OCI-M1 (cell line): ENCODE measurements at regions not wholly inside any gene's neighbourhood (a gene's known extent, or its start where the extent isn't known, plus 50 kb on each side); places are given as distances from the start of the nearest gene placed in this dataset.
"Not testable (repeated sequence)": the region's sequence is repeated elsewhere in the genome, so short reads cannot be mapped to it uniquely, and the experiment has no call there.

Experiments
- DNase-seq: peaks from one replicate; lab custom pipeline; 2025; lab: John Stamatoyannopoulos, UW

DNA sequence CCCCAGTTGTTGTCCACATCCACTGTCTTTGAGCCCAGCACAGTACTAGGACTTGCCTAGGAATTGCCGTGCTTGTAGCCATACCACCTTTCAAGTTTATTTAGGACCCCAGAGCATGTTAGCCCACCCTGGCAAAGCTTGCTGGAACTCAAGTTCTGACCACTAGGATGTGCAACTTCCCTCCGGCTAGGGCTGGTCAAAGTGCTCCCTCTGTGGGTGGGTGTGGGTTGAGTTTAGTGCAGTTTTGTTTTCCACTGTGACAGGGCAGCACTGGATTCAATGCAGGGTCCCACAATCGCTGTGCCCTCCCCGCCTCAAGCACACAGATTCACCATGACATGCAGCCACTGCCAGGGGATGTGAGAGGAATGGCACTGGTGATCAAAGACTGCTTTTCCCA is 96.0 kb downstream of the RASGEF1B start:
- DNase-seq: no peak

DNA sequence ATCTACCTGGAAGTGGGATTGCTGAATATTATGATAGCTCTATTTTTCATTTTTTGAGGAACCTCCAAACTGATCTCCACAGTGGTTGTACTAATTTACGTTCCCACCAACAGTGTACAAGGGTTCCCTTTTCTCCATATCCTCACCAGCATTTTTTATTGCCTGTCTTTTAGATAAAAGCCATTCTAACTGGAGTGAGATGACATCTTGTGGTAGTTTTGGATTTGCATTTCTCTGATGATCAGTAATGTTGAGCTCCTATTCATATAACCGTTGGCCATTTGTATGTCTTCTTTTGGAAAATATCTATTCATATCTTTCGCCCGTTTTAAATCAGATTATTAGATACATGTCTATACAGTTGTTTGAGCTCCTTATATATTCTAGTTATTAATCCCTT is 101.8 kb downstream of the RASGEF1B start:
- peak; percentile 18 for DNase-seq

DNA sequence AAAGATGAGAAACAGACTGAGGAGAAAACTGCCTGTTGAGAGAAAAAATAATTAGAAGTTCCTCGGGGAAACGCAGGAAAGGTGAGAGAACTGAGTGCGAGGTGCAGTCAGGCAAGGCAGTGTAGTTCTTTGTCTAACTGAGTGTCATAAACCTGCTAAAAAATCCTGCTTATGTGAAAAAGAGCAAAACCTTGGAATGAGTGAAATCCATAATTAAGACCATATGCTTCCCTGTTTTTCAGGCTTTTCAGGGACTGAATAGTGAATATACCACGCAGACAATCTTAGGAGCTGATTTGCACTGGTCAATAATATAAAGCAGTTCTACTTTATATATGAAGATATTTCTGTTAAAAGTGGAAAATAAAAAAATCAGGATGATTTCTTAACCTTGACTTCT is 104.9 kb downstream of the RASGEF1B start:
- no peak for DNase-seq

DNA sequence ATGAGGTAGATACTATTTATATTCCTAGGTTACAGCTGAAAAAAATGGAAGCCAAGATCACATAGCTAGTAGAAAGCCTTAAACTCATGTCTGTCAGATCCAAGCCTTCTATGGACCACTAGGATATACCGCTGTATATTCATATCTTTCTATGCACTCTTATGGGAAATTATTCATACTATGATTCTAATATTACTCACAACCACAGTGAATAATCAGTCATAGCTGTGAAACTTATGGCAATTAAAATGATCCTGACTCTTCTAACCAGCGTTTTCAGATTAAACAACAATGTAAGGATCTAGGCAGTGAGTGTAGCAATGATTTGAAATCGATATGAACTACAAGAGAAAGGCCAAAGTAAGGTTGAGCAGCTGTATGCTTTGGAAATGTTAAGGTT is 111.0 kb downstream of the RASGEF1B start:
- DNase-seq: no peak

DNA sequence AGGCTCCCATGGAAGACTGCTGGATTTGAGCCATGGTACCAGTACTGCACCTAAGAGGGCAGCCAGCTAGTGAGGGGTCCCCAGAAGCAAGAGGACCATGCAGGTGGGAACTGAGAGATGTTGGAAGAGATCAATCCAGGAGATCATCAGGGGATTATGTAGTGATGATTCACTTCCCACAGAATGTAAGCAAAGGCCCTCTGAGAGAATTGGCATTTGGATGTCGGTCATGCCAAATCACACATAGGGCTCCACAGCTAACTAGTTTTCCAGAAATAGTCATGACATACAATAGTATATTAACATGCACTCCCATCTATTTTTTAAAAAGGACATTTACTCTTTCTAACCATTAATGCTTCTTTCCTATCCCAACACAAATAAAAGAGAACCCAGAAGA is 112.5 kb downstream of the RASGEF1B start:
- no peak for DNase-seq

DNA sequence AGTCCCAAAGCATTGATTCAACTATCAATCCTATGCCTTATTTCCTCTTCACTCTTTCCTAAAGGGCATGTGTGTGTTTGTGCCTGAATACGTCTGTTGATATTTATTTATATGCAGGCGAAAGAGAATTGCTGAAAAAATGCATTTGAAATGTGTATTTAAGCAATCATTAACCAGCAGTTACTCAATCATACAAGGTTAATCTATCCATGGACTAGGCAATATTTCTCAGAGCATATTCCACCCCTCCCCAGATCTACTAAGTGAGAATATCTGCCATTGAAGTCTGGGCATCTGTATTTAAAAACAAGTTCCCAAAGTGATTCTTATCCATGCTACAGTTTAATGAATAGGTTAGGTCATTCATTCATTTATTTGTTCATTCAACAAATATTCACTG is 113.6 kb downstream of the RASGEF1B start:
- DNase-seq: no peak

DNA sequence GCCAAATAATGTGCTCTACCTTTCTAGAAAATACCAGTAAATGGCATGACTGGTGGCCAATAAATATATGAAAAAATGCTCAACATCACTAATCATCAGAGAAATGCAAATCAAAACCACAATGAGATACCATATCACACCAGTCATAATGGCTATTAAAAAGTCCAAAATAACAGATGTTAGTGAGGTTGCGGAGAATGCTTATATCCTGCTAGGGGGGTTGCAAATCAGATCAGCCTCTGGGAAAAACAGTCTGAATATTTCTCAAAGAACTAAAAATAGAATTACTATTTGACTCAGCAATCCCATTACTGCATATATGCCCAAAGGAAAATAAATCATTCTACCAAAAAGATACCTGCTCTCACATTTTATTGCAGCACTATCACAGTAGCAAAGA is 115.1 kb downstream of the RASGEF1B start:
- no peak for DNase-seq

DNA sequence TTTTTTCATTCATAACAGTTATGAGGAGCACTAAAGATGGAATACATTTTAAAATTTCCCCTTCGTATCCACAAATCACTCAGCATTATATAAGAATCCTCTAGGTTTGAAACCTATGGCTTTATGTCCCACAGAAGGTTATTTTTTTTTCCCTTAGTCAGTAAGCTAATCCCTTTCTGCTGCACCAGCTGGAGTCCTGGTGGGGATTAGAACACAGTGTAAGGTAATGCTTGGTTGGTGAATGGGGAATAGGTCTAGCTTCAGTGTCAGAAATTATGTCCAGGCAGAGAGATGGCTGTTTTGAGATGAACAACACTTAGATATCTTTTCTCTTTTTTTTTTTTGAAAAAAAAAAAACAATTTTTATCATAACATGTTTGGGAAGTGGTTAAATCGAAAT is 116.6 kb downstream of the RASGEF1B start:
- DNase-seq: no peak

DNA sequence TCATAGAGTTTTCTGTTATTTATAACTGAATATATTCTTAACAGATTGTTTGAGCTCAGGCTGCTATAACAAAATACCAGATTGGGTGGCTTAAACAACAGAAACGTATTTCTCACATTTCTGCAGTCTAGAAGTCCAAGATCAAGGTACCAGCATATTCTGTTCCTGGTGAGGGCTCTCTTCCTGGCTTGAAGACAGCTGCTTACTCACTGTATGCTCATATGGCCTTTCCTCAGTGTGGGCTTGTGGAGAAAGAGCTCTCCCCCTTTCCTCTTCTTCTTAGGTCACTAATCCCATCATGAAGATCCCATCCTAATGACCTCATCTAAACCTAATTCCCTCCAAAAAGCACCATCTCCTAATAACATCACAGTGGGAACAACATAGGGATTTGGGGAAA is 117.8 kb downstream of the RASGEF1B start:
- DNase-seq: no peak

DNA sequence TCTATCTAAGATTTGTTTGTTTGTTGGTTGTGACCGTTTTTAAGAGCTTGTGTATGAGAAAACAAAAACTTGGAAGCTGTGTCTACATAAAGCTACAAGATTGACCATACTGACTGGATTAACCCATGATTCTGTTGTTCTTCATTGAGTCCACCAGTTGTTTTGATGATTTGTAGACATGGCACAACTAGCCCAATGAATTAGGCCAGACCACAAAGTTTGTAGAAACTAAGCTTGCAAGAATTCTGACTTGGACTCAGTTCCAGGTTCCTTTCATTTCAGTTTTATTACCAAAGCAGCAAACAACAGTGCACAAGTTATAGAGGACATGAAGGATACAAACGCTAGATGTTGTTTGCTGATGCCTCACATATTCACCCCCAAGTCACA is 119.3 kb downstream of the RASGEF1B start:
- DNase-seq: no peak

DNA sequence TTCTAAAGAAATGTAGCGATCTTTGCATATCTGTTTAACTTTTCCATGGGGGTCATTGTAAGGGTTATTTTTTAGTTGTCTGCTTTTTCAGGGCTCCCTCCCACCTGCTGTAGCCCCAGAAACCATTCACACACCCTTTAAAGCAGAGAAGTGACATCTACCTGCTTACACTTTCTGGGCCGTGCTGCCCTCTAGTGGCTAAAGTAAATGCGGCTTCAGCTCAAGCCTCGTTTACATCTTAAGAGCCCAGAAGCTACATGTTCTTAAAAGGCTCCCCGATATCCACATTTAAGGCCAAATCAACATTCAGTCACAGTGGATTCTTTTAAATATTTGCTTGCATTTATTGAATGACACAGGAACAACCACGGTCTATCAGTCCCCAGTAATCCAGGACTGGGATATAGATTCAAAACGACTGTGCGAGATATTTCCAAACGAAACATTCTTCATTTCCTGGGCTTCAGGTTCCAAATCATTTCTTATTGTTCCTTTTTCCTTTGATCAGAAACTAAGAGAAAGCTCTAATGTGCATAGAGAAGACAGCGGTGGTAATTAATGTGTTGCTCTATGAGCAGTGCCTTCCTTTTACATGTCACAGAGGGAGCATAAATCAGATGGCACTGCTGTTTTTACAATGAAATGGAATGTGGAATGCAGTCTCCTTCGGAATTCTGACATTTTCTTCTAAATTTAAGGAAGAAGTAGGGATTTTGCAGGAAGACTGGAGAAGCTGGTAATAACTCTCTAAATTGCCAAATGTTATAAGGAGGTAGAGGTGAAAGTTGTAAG is 119.9 kb downstream of the RASGEF1B start:
- peak; percentile 84 for DNase-seq

DNA sequence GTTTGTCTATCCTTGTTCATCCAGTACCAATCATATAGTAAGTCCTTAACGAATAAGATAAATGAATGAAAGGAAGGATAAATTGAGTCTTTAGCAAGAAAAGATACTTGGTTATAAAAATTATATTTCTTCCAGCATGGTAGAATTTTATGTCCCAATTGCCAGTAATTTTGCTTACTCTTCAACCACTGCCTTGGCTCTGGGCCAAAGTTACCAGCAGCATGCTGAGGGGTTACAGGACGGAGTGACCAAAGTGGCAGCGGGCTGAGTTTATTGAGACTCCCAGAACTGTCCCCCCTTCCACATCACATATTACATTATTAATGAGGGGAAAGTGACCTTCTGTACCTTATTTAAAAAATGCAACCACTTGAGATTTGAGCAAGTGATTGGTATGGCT is 121.7 kb downstream of the RASGEF1B start:
- DNase-seq: no peak

DNA sequence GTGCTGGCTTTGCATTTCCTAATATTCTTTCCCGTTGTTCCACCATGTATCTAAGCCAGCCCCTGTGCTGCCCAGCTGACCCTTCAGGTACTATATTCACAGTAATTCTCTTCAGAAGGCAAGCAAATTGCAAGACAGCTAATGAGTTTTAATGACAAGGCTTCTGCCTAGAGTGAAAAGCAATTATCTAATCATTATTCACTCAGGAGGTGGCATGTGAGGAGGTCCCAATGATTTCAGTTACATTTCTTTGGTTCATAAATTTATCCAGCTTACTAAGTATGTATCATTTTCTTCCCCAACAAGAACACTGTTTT is 123.0 kb downstream of the RASGEF1B start:
- DNase-seq: no peak

DNA sequence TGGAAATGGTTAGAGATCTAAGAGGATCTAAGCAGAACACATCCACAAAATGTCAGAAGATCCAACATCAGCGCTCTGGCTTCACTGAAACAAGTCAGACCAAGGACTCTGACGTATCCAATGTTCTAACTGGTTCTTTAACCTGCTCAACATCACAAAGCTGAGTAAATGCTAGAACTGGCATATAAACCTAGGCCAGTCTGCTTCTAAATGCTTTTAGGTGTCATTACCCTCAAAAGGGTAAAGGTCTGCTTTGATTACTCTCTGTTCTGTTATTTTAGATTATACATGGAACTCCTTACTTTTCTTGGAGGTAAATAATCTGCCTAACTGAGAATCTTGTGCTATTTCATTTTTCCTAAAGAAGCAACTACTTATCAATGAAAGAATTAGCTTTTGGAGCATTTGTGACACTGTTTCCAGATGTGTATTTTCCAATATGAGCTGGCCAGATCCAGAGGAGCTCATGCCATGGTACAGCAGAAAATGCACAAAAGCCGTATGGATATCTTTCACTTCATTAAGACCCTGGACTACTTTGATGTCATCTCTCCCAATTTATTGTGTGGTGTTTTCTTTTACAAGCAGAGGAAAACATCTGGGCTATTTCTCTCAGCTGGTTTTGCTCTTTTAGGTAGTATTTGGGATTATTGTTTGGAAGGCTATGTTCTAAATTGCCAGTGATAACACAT is 123.5 kb downstream of the RASGEF1B start:
- DNase-seq: no peak

DNA sequence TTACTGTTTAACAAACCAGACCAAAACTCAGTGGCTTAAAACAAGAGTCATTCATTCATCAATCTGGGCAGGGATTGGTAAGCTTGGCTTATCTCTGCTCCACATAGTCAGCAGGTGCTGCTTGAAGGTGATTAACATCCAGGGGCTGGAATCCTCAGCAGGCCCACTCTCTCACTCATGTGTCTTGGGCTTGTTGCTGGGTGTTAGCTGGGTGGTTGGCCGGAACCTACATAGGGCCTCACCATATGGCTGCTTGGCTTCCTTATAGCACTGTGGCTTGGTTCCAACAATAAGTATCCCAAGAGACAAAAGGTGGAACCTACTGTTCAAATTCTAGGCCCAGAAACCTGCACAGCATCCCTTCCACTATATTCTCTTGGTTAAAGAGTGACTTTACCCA is 125.0 kb downstream of the RASGEF1B start:
- no peak for DNase-seq

DNA sequence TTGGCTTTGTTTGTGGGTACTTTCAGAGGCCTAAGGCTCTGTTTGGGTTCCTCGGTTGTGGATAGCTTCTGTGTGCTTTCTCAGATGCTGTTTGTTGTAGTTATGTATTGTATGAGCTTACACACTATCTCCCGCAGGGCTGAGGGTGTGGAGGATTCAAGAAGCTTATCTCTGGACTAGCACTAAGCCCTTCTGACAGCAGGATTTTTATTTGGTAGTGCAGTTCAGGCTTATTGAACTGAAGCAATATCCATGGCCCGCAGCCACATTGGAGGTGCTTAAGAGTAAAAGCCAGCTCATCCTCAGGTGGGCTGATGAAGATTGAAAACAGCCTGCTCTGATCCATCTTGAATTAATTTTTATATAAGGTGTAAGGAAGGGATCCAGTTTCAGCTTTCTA is 128.2 kb downstream of the RASGEF1B start:
- peak; percentile 2 for DNase-seq

DNA sequence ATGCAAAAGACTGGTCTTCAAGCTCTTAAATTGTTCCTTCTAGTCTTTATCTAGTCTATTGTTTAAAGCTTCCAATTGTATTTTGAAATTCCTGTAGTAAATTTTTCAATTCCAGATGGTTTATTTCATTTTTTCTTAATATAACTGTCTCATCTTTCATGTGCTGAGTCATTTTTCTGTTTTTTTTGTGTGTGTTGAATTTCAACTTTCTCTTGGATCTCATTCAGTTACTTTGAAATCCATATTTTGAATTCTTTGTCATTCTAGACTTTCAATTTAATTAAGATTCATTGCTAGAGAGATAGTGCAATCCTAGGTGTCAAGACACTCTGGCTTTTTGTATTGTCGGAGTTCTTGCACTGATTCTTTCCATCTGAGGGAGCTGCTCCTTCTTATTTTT is 128.0 kb upstream of the PRKG2 start:
- no peak for DNase-seq

DNA sequence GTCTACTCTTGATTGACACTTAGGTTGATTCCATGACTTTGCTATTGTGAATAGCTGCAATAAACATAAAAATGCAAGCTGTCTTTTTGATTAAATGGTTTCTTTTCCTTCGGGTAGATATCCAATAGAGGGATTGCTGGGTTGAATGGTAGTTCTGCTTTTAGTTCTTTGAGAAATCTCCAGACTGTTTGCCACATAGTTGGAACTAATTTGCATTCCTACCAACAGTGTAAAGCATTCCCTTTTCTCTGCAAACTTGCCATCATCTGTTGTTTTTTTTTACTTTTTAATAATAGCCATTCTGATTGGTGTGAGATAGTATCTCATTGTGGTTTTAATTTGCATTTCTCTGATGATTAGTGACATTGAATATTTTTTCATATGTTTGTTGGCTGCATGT is 122.2 kb upstream of the PRKG2 start:
- peak; percentile 2 for DNase-seq

DNA sequence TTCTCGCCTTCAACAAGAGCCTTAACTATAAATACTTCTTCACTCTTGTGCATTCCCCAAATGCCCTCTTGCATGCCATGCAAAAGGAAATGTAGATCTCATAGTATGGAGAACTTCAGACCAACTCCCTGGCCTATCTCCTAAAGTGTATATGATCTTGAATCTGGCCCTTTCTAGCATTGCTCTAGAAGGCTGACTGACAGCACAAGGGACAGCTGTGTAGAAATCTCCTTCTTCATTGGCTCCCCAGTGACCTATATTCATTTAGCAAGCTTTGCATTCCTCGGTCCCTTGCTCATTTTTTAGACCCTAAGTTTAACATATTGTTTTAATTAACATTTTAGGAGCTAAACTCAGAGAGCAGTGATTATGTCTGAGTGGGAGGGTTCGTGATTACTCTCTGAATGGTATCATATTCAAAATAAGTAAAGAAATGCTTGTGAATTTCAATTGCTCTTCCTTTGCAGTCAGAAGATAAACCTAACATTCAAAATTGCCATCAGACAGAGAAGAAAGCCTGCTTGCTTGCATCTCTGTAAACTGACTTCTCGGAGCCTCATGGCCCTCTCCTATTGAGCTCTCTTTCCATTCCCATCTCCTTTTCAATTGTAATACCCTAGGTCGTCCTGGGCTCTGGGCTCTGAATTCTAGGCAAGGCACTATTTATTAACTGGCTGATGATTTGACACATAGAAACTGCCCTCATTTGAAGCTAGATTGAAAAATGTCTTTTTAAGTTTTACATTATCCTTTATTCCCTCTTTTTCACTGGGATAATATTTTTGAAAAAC is 120.3 kb upstream of the PRKG2 start:
- DNase-seq: no peak

DNA sequence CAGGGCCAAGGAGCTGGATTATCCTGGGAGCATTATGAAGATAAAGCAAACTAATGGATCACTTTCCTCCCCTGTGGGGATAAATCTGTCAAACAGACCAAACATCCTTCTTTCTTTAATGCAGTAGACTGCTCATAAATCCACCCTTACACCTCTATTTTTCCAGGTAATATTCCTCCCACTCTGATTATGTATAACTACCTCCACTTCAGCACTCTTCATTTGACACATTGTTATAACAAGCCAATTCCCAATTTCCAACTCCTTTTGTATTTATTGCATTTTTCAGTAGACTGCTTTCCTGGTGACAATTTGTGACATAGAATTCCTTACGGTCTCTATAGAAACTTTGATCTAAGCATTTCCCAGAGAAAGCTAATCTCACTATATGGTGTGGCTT is 115.0 kb upstream of the PRKG2 start:
- no peak for DNase-seq

DNA sequence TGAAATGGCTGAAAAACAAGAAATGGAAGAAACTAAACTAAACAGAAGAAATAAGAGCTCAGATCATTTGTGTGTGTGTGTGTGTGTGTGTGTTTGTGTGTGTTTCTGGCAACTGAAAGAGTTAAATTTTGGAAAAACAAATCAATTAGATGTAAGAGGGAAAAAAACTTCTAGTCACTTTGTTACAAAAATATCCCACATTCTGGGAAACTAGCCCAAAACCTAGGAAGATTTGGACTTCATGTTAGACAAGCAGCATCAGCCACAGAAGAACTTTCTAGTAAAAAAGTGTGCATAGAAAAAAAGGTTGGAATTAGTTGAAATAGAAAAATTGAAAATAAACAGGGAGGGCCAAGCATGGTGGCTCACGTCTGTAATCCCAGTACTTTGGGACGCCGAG is 111.6 kb upstream of the PRKG2 start:
- DNase-seq: no peak

DNA sequence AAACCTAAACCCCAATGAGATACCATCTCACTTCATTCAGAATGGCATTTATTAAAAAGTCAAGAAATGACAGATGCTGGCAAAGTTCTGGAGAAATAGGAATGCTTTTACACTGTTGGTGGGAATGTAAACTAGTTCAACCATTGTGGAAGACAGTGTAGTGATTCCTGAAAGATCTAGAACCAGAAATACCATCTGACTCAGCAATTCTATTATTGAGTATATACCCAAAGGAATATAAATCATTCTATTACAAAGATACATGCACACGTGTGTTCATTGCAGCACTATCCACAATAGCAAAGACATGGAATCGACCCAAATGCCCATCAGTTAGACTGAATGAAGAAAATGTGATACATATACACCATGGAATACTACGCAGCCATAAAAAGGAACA is 109.6 kb upstream of the PRKG2 start:
- not testable (repeated sequence) for DNase-seq

DNA sequence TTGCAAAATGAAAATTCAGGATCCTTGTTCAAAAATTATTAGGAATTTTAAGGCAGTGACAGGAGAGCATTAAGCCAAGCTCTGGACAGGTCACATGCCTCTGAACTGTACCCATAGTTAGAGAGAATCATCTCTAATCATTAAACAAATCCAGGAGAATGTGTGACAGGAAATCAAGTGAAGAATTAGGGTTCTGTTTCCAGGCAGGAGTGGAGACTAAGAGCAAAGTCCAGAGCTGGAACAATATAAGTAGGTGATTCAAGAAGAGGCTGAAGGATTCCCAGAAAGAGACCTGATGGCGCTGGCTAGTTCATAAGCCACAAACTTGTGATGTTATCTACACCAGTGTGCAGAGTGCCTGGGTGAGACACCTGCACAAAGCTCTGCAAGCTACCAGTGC is 104.6 kb upstream of the PRKG2 start:
- DNase-seq: no peak
